Skeletal muscle satellite cell (primary cell): ENCODE measurements at regions not wholly inside any gene's neighbourhood (a gene's known extent, or its start where the extent isn't known, plus 50 kb on each side); places are given as distances from the start of the nearest gene placed in this dataset.

Experiments used
- H3K27me3 ChIP-seq: 2 replicates; pipeline ENCODE4 v1.7.0; 2013; ENCODE audit warnings: low read length; ENCODE audit not compliant: control insufficient read depth, insufficient read depth
- H3K36me3 ChIP-seq: 2 replicates; pipeline ENCODE4 v1.7.0; 2013; ENCODE audit warnings: mild to moderate bottlenecking, control low read depth, low read length; ENCODE audit not compliant: insufficient read depth
- H3K4me1 ChIP-seq: 2 replicates; pipeline ENCODE4 v1.7.0; 2013; ENCODE audit warnings: low read length; ENCODE audit not compliant: control insufficient read depth, insufficient read depth
- H3K4me2 ChIP-seq: 2 replicates; pipeline ENCODE4 v1.7.0; 2013; ENCODE audit warnings: mild to moderate bottlenecking, low read length
- H3K4me3 ChIP-seq: 2 replicates; pipeline ENCODE4 v1.7.0; 2013; ENCODE audit warnings: low read length
- H3K9ac ChIP-seq: 2 replicates; pipeline ENCODE4 v1.7.0; 2013; ENCODE audit warnings: mild to moderate bottlenecking, low read depth, low read length, moderate library complexity
- H3K9me3 ChIP-seq: replicated peaks from 2 replicates; pipeline ENCODE4 v1.7.0; 2013; ENCODE audit warnings: mild to moderate bottlenecking, control low read depth, low read length

DNA sequence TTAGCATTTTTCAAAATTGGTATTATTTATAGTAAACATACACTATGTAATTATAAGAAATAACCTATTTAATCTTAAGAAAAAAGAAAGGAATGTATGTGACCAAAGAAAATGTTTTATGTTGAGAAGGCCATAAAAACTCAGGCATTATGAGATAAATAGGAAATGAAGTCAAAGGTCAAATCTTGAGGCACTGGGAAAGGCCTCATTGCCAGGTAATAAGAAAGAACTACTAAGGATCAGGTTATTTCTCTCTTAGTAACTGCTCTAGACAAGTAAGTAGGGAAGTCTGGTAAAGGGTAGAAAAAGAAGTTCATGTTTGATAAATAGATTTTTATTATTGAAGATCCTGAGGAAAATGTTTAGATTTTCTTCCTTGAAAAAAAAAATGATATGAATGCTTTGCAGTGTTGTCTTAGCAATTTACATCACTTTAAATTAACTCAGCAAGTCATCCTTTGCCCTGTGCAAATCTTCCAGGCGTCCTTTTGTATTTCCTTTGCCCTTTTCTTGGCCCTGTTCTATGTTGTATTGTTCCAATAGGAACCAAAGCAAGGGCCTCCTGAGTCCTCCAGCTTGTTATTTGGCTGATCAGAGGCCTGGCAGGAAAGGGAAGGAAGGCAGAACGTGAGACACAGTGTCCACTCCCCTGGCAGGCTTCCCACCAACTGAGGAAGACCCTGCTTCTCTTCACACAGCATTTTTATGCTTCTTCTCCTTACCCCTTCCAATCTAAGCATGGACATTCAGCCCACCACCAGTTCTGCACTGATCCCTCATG, 260.4 kb upstream of the MIR17HG start:
- Histone ChIP-seq H3K4me2 (no peak overlapping the region), H3K9me3 (no peaks in the 10 kb centered on the region), H3K4me1 (no peaks in the 10 kb centered on the region), H3K4me3 (no peak overlapping the region), H3K36me3 (no peaks in the 10 kb centered on the region), H3K27me3 (no peaks in the 10 kb centered on the region), H3K9ac (no peak overlapping the region)

DNA sequence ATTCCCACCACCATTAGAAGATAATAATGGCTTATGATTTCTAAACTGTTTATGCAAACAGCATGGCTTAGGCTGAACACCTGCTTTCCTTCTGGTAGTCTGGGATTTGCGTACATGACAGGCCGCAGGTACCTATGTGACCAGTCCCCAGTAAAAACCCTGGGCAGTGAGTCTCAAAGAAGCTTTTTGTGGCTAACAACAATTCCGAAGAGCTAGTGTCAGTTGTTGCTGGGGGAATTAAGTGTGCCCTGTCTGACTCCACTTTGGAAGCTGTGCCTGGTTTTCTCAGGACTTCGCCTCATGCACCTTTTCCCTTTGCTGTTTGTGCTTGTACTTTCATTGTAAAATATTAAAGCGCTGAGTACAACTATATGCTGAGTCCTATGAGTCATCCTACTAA, 250.2 kb upstream of the MIR17HG start:
- H3K4me2 ChIP-seq, result no peak overlapping the region
- H3K9me3 ChIP-seq, result no peaks in the 10 kb centered on the region
- no peaks in the 10 kb centered on the region for H3K36me3 ChIP-seq
- H3K9ac ChIP-seq, result no peak overlapping the region
- no peaks in the 10 kb centered on the region for H3K4me1 ChIP-seq
- H3K4me3 ChIP-seq, result no peak overlapping the region
- no peaks in the 10 kb centered on the region for H3K27me3 ChIP-seq

DNA sequence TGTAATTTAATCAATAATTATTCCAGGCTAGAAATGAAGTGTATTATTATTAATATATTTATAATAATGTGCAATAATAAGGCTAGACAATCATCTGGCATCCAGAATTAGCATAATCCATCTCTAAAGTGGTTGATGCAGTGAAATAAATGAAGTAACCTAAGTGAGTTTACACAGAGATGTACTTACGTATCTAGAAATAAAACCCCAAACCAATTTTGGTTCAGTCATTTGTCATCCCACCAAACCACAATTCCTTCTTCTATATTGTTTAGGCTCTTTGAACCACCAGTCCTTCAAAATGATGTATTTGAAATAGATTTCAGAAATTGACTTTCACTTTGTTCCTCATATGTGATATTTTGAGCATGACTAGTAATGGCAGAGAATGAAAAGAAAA, 247.6 kb upstream of the MIR17HG start:
- Histone ChIP-seq H3K9ac (no peak overlapping the region), H3K4me2 (no peak overlapping the region), H3K9me3 (no peaks in the 10 kb centered on the region), H3K27me3 (no peaks in the 10 kb centered on the region), H3K4me3 (no peak overlapping the region), H3K36me3 (no peaks in the 10 kb centered on the region), H3K4me1 (no peaks in the 10 kb centered on the region)

DNA sequence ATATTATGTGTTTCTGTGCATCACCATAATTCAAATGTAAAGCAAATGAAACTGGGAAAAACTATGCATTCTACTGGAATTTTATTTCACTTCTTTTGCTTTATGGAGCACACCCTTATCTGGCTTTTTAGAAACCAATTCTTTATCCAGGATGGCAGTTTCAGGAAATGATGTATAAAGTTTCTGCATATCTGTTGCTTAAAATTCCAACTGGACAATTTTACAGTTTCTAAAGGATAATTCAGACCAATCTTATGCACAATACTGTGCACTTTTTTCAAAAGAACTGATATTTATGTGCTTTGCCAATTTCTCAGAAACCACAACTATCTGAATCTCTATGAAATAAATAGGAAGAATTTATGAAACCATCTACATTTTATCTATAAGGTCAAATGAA, 246.5 kb upstream of the MIR17HG start:
- no peak overlapping the region for H3K4me2 ChIP-seq
- no peak overlapping the region for H3K4me3 ChIP-seq
- H3K4me1 ChIP-seq, result no peaks in the 10 kb centered on the region
- H3K36me3 ChIP-seq, result no peaks in the 10 kb centered on the region
- no peaks in the 10 kb centered on the region for H3K9me3 ChIP-seq
- no peaks in the 10 kb centered on the region for H3K27me3 ChIP-seq
- no peak overlapping the region for H3K9ac ChIP-seq

DNA sequence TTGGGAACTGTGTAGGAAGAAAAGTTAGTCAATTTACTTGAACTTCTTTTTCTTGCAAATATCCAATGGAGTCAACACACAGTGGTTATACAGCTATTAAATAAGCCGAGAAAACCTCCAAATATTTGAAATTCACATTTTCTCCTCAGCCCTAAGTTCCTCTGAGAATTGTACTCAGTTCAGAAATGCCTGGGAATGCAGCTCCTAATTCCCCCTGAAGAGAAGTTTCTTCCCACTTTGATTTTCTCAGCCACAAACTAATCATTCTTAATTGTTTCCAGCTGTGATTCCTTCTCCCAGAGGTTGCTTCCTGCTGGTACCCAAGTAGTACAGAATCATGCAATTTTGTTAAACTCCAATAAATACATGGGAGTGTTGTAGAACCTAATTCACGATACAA, 246.1 kb upstream of the MIR17HG start:
- Histone ChIP-seq H3K9ac (no peak overlapping the region), H3K9me3 (no peaks in the 10 kb centered on the region), H3K4me2 (no peak overlapping the region), H3K27me3 (no peaks in the 10 kb centered on the region), H3K36me3 (no peaks in the 10 kb centered on the region), H3K4me1 (no peaks in the 10 kb centered on the region), H3K4me3 (no peak overlapping the region)

DNA sequence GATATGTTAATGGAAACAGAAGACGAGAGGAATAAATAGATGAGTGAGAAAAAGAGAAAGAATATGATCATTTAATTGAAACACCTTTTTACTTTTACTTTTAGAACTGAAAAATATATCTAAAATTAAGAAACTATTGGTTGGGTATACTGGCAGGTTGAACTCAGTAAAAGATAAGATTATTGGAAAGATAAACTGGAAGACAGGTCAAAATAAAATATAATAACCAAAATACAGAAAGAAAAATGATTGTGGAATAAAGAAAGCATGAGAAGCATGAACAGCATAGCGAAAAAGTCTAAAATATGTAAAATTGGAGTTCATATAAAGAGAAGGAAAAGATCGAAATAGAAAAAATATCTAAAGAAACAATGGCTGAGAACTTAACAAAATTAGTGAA, 242.2 kb upstream of the MIR17HG start:
- H3K4me3 ChIP-seq, result no peak overlapping the region
- no peaks in the 10 kb centered on the region for H3K27me3 ChIP-seq
- no peaks in the 10 kb centered on the region for H3K36me3 ChIP-seq
- no peak overlapping the region for H3K9ac ChIP-seq
- H3K4me1 ChIP-seq, result no peaks in the 10 kb centered on the region
- no peak overlapping the region for H3K4me2 ChIP-seq
- no peaks in the 10 kb centered on the region for H3K9me3 ChIP-seq

DNA sequence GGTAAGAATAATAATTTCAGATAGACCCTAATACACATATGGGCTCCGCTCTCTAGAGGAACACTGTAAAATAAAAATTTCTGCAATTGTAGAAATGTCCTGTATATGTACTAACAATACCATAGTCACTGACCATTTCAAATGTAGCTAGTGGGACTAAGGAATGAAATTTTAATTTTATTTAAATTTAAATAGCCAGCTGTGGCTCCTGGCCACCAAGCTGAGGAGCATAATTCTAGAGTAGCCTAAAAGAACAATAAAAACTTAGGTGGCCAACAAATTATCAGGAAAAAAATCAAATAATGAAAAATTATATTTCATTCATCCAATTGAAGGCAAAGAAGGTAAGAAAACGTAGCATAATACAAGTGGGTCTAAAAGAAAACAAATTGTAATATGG, 240.9 kb upstream of the MIR17HG start:
- no peaks in the 10 kb centered on the region for H3K9me3 ChIP-seq
- H3K9ac ChIP-seq, result no peak overlapping the region

DNA sequence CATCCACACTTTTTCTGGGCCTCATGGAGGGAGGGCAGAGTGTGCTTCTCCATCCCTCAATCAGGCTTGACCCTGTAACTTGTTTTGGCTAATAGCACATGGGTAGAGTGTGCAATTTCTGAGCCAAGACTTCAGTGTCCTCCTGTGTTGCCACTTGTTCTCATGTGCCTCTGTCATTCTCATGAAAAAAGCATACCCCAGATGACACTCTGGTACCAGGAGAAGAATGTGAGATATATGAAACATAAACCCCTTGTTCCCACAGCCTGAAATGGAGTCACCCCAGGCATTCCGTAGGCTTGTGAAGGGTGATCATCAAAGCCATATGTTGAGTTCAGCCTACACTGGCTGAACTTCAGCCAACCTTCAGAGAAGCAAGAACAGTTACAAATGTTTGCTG, 239.2 kb upstream of the MIR17HG start:
- Histone ChIP-seq H3K9me3 (no peaks in the 10 kb centered on the region), H3K27me3 (no peaks in the 10 kb centered on the region), H3K9ac (no peak overlapping the region), H3K4me1 (no peaks in the 10 kb centered on the region), H3K4me2 (no peak overlapping the region), H3K4me3 (no peak overlapping the region), H3K36me3 (no peaks in the 10 kb centered on the region)

More for the DNA sequence above, 240.9 kb upstream of the MIR17HG start:
- no peaks in the 10 kb centered on the region for H3K27me3 ChIP-seq
- no peaks in the 10 kb centered on the region for H3K4me1 ChIP-seq
- no peaks in the 10 kb centered on the region for H3K36me3 ChIP-seq
- no peak overlapping the region for H3K4me2 ChIP-seq
- no peak overlapping the region for H3K4me3 ChIP-seq

DNA sequence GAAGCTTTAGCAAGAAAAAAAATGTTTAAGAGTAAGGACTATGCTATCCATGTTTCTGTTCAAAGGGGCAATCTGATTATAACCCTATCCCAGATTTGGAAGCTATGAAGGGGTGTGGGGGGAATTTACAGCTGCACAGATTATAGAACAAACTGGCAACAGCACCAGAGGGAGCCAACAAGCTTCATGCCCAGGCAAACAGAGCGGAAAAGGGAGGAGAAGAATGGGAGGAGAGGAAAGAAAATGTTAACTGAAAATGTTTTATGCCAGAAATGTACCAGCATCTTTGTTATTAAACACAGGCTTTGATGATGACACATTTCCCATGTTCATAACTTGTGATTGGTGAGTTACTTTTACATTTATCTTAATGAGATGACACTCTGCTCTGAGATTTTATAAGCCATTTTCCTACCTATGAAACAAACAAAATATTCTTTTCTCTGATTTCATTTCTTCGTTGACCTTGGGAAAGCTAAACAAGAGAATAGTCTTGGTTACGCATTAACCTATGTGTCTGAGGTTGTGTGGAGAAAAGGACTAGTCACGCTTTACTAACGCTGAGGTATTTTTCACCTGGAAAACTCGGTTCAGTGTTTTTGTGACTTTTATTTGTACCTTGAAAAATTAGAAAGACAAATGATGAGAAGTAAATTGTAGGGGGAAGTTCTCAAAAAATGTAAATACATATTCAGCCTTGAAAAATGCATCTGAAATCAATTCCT, 235.8 kb upstream of the MIR17HG start:
- no peaks in the 10 kb centered on the region for H3K9me3 ChIP-seq
- no peak overlapping the region for H3K9ac ChIP-seq
- no peak overlapping the region for H3K4me3 ChIP-seq
- no peaks in the 10 kb centered on the region for H3K4me1 ChIP-seq
- H3K27me3 ChIP-seq, result no peaks in the 10 kb centered on the region
- no peaks in the 10 kb centered on the region for H3K36me3 ChIP-seq
- no peak overlapping the region for H3K4me2 ChIP-seq

DNA sequence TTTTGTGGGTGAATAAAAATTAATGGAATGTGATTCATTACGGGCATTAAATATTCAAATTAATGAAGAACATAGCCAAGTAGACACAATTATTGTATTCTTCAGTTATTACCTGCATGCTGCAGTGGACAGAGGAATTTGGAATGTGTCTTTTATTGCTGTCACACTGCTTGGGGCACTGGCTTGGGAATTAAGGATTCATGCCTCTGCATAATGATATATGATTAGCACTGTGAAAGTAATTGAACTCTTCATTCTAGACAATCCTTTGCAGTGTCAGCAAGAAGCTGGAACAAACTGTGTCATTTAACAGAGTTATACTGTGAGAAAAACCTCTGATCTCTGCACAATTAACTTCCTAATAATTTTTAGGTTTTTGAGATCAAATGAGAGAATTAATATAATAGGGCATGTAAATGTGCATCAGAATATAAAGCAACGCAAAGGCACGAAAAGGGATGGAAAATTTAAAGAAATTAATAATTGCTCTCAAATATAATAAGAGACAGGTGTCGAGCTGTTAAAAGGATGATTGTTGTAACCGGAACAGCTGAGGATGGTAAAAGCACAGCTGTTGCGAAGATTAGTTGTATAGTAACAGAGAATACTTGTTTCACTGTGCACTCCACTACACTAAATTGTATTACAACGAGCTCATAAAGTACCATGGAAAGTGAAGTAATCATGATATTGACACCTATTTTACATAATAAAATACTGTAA, 235.1 kb upstream of the MIR17HG start:
- Histone ChIP-seq H3K4me1 (no peaks in the 10 kb centered on the region), H3K9ac (no peak overlapping the region), H3K4me2 (no peak overlapping the region), H3K36me3 (no peaks in the 10 kb centered on the region), H3K27me3 (no peaks in the 10 kb centered on the region), H3K4me3 (no peak overlapping the region), H3K9me3 (no peaks in the 10 kb centered on the region)

DNA sequence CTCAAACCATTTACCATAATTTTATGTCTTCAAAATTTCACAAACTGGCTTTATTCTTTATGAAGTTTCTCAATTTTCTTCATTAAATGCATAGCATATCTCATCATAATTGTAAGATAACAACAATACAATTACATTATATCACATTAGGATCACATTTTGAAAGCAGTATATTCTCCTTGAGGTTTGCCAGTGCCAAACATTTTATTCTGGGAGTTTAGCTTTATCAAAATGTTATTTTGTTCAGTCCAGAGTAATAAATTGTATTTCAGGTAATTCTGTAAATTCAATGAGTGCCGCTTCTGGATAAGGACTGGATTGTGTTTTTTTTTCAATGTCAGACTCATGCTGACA, 234.6 kb upstream of the MIR17HG start:
- no peaks in the 10 kb centered on the region for H3K27me3 ChIP-seq
- H3K36me3 ChIP-seq, result no peaks in the 10 kb centered on the region
- H3K9me3 ChIP-seq, result no peaks in the 10 kb centered on the region
- H3K4me1 ChIP-seq, result no peaks in the 10 kb centered on the region
- no peak overlapping the region for H3K9ac ChIP-seq
- no peak overlapping the region for H3K4me2 ChIP-seq
- no peak overlapping the region for H3K4me3 ChIP-seq
